Hematopoietic multipotent progenitor cell treated with erythropoietin and hydrocortisone succinate and interleukin-3 and kit ligand, for 6 days (in vitro differentiated cells): ENCODE measurements at regions not wholly inside any gene's neighbourhood (a gene's known extent, or its start where the extent isn't known, plus 50 kb on each side); places are given as distances from the start of the nearest gene placed in this dataset.
"Not testable (repeated sequence)": the region's sequence is repeated elsewhere in the genome, so short reads cannot be mapped to it uniquely, and the experiment has no call there.

Source experiments
- DNase-seq: peaks from one replicate; pipeline ENCODE4 v3.0.0-alpha.2; 2015

GRCh38 chr14:89486505-89486904 lies 69.5 kb upstream of the FOXN3 start:
- DNase-seq, result peak; percentile 29

- DNase-seq, result no peak
Observed at GRCh38 chr14:89485264-89485663, 68.2 kb upstream of the FOXN3 start.

GRCh38 chr14:89484051-89484844 lies 67.2 kb upstream of the FOXN3 start:
- DNase-seq, result peak; percentile 60

- DNase-seq, result no peak
Observed at GRCh38 chr14:89481196-89481595, 64.2 kb upstream of the FOXN3 start.

- DNase-seq, result no peak
Observed at GRCh38 chr14:89480278-89480677, 63.2 kb upstream of the FOXN3 start.

- DNase-seq, result no peak
Observed at GRCh38 chr14:89479802-89480201, 62.8 kb upstream of the FOXN3 start.

GRCh38 chr14:89477391-89477790 lies 60.4 kb upstream of the FOXN3 start:
- DNase-seq, result no peak

- DNase-seq, result peak; percentile 51
Observed at GRCh38 chr14:89476354-89476896, 59.4 kb upstream of the FOXN3 start.

GRCh38 chr14:89474464-89474863 lies 57.4 kb upstream of the FOXN3 start:
- DNase-seq, result no peak

GRCh38 chr14:89473989-89474388 lies 57.0 kb upstream of the FOXN3 start:
- DNase-seq, result no peak

GRCh38 chr14:89473569-89473968 lies 56.5 kb upstream of the FOXN3 start:
- no peak for DNase-seq

GRCh38 chr14:89470401-89470800 lies 53.4 kb upstream of the FOXN3 start:
- peak; percentile 63 for DNase-seq

GRCh38 chr14:89469210-89470198 lies 52.5 kb upstream of the FOXN3 start:
- DNase-seq, result peak; percentile 98

GRCh38 chr14:89468566-89468965 lies 51.5 kb upstream of the FOXN3 start:
- peak; percentile 52 for DNase-seq

- not testable (repeated sequence) for DNase-seq
Observed at GRCh38 chr14:89468030-89468429, 51.0 kb upstream of the FOXN3 start.

- DNase-seq, result no peak
Observed at GRCh38 chr14:89466944-89467343, 49.9 kb upstream of the FOXN3 start.
